ENCODE measurements at regions not wholly inside any gene's neighbourhood (a gene's known extent, or its start where the extent isn't known, plus 50 kb on each side); places are given as distances from the start of the nearest gene placed in this dataset.

GRCh38 chr2:64829525-64829924 is 159.7 kb upstream of the SLC1A4 start:
- DNase-seq (ENCODE audit: low read depth): no peak

- peak; percentile 75 for DNase-seq (ENCODE audit: low read depth)
Measured at GRCh38 chr2:64831134-64831976, 157.8 kb upstream of the SLC1A4 start.

DNA sequence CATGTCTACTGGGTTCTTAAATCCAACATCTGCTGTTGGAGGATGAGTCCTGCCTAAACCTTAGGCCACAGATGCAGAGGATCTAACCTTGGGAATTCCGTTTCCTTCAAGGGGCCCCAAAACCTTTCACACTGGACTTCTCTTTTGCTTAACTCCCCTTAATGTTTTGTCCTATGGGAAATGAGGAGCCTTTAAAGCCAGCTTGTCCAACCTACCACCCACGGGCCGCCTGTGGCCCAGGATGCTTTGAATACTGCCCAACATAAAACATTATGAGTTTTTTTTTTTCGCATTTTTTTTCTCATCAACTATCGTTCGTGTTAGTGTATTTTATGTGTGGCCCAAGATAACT is 157.2 kb upstream of the SLC1A4 start:
- DNase-seq (ENCODE audit: low read depth): no peak

DNA sequence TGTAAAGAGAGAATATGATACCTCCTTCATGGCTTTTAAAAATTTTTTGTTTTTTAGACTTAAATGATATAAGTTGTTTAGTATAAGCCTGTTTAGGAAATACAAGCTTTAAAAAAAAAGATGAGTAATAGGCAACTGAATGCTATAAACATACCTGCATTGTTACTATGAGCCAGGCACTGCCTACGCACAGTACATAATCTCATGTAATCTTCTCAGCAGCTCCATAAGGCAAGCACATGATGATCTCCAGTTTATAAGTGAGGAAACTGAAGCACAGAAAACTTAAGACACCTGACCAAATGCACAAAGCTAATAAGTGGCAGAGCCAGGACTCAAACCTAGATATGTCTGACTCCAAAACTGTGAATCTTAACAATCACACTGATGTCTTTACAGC is 156.3 kb upstream of the SLC1A4 start:
- DNase-seq (ENCODE audit: low read depth): no peak

DNA sequence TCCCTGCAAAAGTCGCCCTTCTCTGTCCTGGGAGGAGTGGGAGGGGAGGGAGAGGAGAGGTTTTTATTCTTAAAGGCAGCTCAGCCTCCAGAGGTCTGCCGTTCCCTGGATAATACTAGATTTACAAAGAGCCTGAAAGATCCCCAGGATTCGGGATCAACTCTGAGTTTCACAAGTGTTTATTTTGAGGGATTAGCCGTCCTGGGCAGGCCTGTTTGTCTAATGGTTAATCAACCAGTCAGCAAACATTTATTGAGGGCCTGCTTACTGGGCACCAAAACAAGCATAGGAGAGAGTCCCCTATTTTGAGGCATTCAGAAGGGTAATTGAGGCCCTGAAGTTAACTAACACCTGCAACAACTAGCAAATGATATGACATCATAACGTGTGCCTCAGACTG is 152.6 kb upstream of the SLC1A4 start:
- DNase-seq (ENCODE audit: low read depth): no peak

- DNase-seq (ENCODE audit: low read depth): no peak
Measured at GRCh38 chr2:64837116-64837731, 152.0 kb upstream of the SLC1A4 start.

GRCh38 chr2:64837925-64838641 is 151.1 kb upstream of the SLC1A4 start:
- DNase-seq (ENCODE audit: low read depth): no peak

DNA sequence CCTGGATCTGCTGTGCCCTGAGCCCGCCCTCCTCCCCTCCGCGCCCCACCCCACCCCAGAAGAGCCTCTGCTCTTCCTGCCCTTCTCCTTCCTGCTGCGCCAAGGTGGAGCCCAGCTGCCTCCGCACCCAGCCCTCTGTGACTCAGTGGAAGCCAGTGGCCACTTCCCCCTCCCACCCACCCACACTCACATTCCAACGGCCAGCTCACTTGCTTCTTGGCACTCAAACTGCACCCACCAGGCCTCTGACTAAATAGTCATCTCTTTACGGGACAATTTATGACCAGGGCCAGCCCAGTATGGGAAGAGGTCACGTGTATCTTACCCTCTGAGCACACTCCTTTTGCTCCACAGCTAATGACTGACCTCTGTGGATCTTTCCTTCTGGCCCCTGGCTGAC is 150.4 kb upstream of the SLC1A4 start:
- no peak for DNase-seq (ENCODE audit: low read depth)

DNA sequence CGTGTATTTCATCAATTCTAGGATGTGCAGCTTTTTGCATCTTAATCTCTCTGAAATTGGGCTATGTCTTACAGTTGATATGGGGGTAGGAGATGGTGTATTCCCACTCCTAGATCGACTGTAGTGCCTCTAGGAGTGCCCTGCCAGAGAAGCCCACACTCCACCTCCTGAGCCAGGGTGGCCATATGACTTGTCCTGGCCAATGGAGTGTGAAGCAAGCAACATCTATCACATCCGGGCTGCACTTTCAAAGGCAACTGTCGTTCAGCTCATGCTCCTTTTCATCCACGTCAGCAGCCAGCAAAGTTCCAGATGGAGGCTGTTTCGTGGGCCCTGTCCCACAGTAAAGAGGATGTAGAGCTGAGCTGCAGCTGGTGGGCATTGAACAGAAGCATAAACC is 149.4 kb upstream of the SLC1A4 start:
- no peak for DNase-seq (ENCODE audit: low read depth)

GRCh38 chr2:64840426-64840881 is 148.7 kb upstream of the SLC1A4 start:
- no peak for DNase-seq (ENCODE audit: low read depth)

DNA sequence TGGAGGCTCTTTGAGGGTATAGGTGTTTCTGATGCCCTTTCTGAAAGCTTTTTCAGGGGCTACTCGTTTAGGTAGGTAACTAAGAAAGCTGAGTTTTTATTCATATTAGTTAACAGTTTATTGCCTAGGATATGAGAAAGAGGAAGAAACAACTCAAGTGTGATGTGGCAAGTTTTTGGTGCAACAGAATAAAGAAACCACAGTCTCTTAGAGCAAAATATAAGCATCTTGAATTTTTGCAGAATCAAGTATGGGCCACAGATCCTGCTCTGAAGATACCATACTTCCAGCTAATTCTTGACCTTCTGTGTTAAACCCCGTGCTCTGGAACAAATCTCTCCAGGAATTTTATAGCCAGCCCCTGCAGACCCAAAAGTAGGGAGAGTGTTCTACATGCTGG is 147.7 kb upstream of the SLC1A4 start:
- no peak for DNase-seq (ENCODE audit: low read depth)

GRCh38 chr2:64842030-64842429 is 147.2 kb upstream of the SLC1A4 start:
- DNase-seq (ENCODE audit: low read depth): no peak

GRCh38 chr2:64844087-64844486 is 145.1 kb upstream of the SLC1A4 start:
- DNase-seq (ENCODE audit: low read depth): no peak

DNA sequence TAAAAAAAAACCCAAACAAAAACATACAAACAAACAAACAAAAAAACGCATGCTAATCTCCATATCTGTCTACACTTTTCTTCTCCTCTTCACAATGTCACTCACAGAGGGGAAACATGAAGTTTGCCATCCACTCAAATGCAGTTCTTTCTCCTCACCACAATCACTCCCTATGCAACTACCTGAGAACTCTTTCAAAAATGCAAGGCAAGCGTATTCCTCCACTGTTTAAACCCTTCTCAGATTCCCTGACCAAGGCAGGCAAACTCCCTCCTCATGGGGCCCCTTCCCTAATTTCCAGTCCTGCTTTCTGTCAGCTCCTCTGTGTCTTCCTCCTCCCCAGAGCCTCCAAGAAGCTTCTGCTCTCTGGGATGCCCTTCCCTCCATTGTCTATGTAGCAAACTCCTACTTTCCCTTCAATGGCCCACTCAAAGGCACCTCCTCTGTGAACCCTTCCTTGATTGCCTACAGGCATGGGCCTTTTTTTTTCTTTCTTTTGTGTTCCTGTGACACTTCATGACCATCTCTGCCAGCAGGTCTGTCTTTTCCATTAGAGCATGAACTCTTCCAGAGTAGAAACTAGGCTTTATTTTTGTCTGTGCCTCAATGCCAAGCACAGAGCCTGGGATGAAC is 143.8 kb upstream of the SLC1A4 start:
- DNase-seq (ENCODE audit: low read depth): no peak

DNA sequence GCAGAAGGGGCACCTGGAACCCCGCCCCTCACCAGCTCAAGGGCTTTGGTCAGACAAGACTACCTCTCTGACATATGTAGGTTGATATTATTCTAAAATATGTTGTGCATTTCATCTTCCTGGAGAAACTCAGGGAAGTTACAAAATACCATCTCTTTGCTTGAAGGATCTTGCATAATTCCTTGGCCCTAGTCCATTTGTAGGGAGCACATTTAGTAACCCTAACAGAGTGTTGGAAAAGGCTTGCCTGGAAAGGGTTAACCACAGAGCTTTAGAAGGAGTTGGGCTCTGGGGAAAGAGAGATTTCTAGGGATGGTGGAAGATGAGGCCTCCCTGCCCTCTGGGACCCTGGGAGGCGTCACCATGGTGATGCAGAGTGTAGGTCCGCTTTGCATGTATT is 143.0 kb upstream of the SLC1A4 start:
- DNase-seq (ENCODE audit: low read depth): no peak

DNA sequence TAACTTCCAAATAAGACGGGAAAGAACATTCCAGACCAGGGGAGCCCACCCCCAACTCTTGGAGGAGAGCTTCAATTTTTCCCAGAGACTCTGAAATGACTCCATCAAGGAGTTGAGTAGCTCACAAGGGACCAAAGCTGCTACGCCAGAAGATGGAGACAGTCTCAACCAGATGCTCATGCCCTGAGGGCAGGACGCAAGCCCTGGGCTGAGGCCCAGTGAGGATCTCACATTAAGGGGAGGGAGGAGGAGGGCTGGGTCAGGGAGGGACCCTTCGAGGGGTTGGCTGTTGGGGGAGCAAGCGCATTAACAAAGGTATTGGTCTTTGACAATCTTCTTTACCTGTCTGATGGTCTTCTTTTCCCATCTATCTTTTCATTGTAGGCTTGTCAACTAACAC is 141.3 kb upstream of the SLC1A4 start:
- no peak for DNase-seq (ENCODE audit: low read depth)

- DNase-seq (ENCODE audit: low read depth): no peak
Measured at GRCh38 chr2:64848363-64848762, 140.8 kb upstream of the SLC1A4 start.

- DNase-seq (ENCODE audit: low read depth): no peak
Measured at GRCh38 chr2:64848945-64849344, 140.3 kb upstream of the SLC1A4 start.

- no peak for DNase-seq (ENCODE audit: low read depth)
Measured at GRCh38 chr2:64850642-64851041, 138.6 kb upstream of the SLC1A4 start.

- no peak for DNase-seq (ENCODE audit: low read depth)
Measured at GRCh38 chr2:64852771-64853241, 136.4 kb upstream of the SLC1A4 start.

- DNase-seq (ENCODE audit: low read depth): no peak
Measured at GRCh38 chr2:64853306-64853705, 135.9 kb upstream of the SLC1A4 start.

DNA sequence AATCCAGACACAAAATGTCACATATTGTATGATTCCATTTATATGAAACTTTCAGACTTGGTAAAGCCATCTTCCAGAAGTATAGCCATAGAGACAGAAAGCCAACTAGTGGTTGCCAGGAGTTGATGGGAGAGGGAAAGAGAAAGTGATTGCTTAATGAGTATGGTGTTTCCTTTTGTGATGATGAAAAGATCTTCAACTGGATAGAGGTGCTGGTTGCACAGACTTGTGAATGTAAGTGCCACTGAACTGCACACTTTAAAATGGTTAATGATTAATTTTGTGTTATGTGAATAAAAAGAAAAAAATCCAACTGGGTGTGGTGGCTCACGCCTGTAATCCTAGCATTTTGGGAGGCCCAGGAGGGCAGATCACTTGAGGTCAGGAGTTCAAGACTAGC is 135.3 kb upstream of the SLC1A4 start:
- DNase-seq (ENCODE audit: low read depth): no peak
